ENCODE measurements at regions not wholly inside any gene's neighbourhood (a gene's known extent, or its start where the extent isn't known, plus 50 kb on each side); places are given as distances from the start of the nearest gene placed in this dataset.

GRCh38 chr14:71399057-71399487, 491.8 kb downstream of the PCNX1 start (continued):
- no peak for TF ChIP-seq REST (IDR thresholded peaks at IDR 0.05; ENCODE audit: unreplicated experiment)

- TF ChIP-seq JUNB (IDR thresholded peaks at IDR 0.05; ENCODE audit: unreplicated experiment), result no peak
- no peak for TF ChIP-seq NANOG (IDR thresholded peaks at IDR 0.05; ENCODE audit: borderline replicate concordance)
- no peak for TF ChIP-seq ZNF331 (CRISPR knock-in tag; IDR thresholded peaks at IDR 0.05; ENCODE audit: low read depth)
- TF ChIP-seq ETS1 (IDR thresholded peaks at IDR 0.05), result no peak
- no peak for TF ChIP-seq REST (IDR thresholded peaks at IDR 0.05; ENCODE audit: unreplicated experiment)
- TF ChIP-seq CREB1 (CRISPR knock-in tag; IDR thresholded peaks at IDR 0.05; ENCODE audit: low read depth), result no peak
- TF ChIP-seq EZH2phosphoT487 (IDR thresholded peaks at IDR 0.05; ENCODE audit: unreplicated experiment), result no peak
- no peak for TF ChIP-seq ZNF462 (CRISPR knock-in tag; IDR thresholded peaks at IDR 0.05)
- TF ChIP-seq EZH2 (IDR thresholded peaks at IDR 0.05; ENCODE audit: low read depth, unreplicated experiment), result no peak
- TF ChIP-seq STAT1 (IDR thresholded peaks at IDR 0.05; ENCODE audit: unreplicated experiment), result no peak
- H3K4me2 ChIP-seq, result no peak overlapping the region
- H3K4me1 ChIP-seq (ENCODE audit: insufficient read depth), result peaks cover 4% of the 10 kb centered on the region
- H3K27me3 ChIP-seq (ENCODE audit: insufficient read depth), result no peaks in the 10 kb centered on the region
- H3K4me3 ChIP-seq, result no peak overlapping the region
- no peaks in the 10 kb centered on the region for H3K9me3 Mint-ChIP-seq
- no peaks in the 10 kb centered on the region for H3K9me2 ChIP-seq (ENCODE audit: insufficient read depth)
- no peak overlapping the region for H3K4me3 Mint-ChIP-seq
- no peak overlapping the region for H2AFZ ChIP-seq
- H3K4me1 Mint-ChIP-seq, result peaks cover 16% of the 10 kb centered on the region
- H4K20me1 ChIP-seq (replicated peaks; ENCODE audit: insufficient read depth), result no peaks in the 10 kb centered on the region; the same call in none of the 2 replicates
- H3F3A ChIP-seq (replicated peaks; ENCODE audit: low read depth), result no peaks in the 10 kb centered on the region
- no peak overlapping the region for H3K27ac ChIP-seq (ENCODE audit: low read depth)
- H3K79me2 ChIP-seq (replicated peaks; ENCODE audit: insufficient read depth), result peaks cover 83% of the 10 kb centered on the region
- no peaks in the 10 kb centered on the region for H3K36me3 ChIP-seq (ENCODE audit: insufficient read depth)
- ATAC-seq (no peak), DNase-seq (ENCODE audit: low spot score) (no peak)
- peaks cover 1% of the 10 kb centered on the region for H3K27me3 Mint-ChIP-seq (ENCODE audit: insufficient read depth, low read depth, poor library complexity)
- H3K27ac Mint-ChIP-seq, result 0 out of 2 replicates have a peak overlapping the region, but pooled peaks have one; percentile 38
- H3K36me3 Mint-ChIP-seq (ENCODE audit: low read depth), result peaks cover 8% of the 10 kb centered on the region
Observed at GRCh38 chr14:71400871-71401321, 493.6 kb downstream of the PCNX1 start.

All from GM23338 (cell line).